Glomerular visceral epithelial cell (primary cell): ENCODE measurements at regions not wholly inside any gene's neighbourhood (a gene's known extent, or its start where the extent isn't known, plus 50 kb on each side); places are given as distances from the start of the nearest gene placed in this dataset.
"Not testable (repeated sequence)": the region's sequence is repeated elsewhere in the genome, so short reads cannot be mapped to it uniquely, and the experiment has no call there.

Experiments used
- DNase-seq: peaks from one replicate; pipeline ENCODE4 v3.0.0-alpha.2; 2016; ENCODE audit errors: extremely low spot score

GRCh38 chr2:210376694-210377093 lies 61.7 kb upstream of the MYL1 start:
- no peak for DNase-seq

- no peak for DNase-seq
Measured at GRCh38 chr2:210370562-210370961, 55.6 kb upstream of the MYL1 start.

GRCh38 chr2:210366675-210367080 lies 51.7 kb upstream of the MYL1 start:
- peak; percentile 41 for DNase-seq

GRCh38 chr2:210365475-210365874 lies 50.5 kb upstream of the MYL1 start:
- not testable (repeated sequence) for DNase-seq
